OCI-LY1 (cell line): ENCODE measurements at regions not wholly inside any gene's neighbourhood (a gene's known extent, or its start where the extent isn't known, plus 50 kb on each side); places are given as distances from the start of the nearest gene placed in this dataset.

Experiments
- CTCF ChIP-seq: fragments of 200-600 bp; sonication (generic), shearing (Covaris generic); IDR thresholded peaks from 2 replicates; pipeline ENCODE4 v1.5.1; 2017; ENCODE audit warnings: mild to moderate bottlenecking, antibody characterized with exemption, low read length, moderate library complexity, mixed read lengths
- EZH2 ChIP-seq: fragments of 200-600 bp; sonication (generic), shearing (Covaris generic); IDR thresholded peaks from 2 replicates; pipeline ENCODE4 v1.8.0; 2017; ENCODE audit warnings: borderline replicate concordance, mixed run types, mild to moderate bottlenecking, antibody characterized with exemption, low read length, moderate library complexity, mixed read lengths

- TF ChIP-seq CTCF (no peak), EZH2 (no peak)
Measured at GRCh38 chr12:42862055-42862454, 272.5 kb upstream of the PRICKLE1 start.
